Gastroesophageal sphincter (tissue), 4 donors: ENCODE measurements at regions not wholly inside any gene's neighbourhood (a gene's known extent, or its start where the extent isn't known, plus 50 kb on each side); places are given as distances from the start of the nearest gene placed in this dataset.

Experiments
- ATAC-seq: fragments of 150-250 bp; one replicate; pipeline ENCODE4 v1.9.1; 2016; ENCODE audit warnings: mild to moderate bottlenecking, moderate library complexity
- H3K27ac ChIP-seq, 4 donors: fragments of 200-600 bp; sonication (generic) in 3 of 4; 1 replicate in 3 of 4; 2 replicates in 1 of 4; pipeline ENCODE4 v1.5.1; 2016 to 2019
- H3K27me3 ChIP-seq: fragments of 200-600 bp; sonication (generic); one replicate; pipeline ENCODE4 v1.5.1; 2019
- H3K36me3 ChIP-seq, 2 donors: fragments of 200-600 bp; sonication (generic); one replicate each; pipeline ENCODE4 v1.5.1; 2019; ENCODE audit warnings: control low read depth in 1 of 2
- H3K4me1 ChIP-seq, 3 donors: fragments of 200-600 bp; sonication (generic); 1 replicate in 2 of 3; 2 replicates in 1 of 3; pipeline ENCODE4 v1.5.1; 2016 to 2019; ENCODE audit warnings: control low read depth in 2 of 3
- H3K4me3 ChIP-seq, 2 donors: fragments of 200-600 bp; sonication (generic); one replicate each; pipeline ENCODE4 v1.5.1; 2019; ENCODE audit warnings: mild to moderate bottlenecking in 1 of 2, moderate library complexity in 1 of 2
- H3K9me3 ChIP-seq, 3 donors: fragments of 200-600 bp; sonication (generic); one replicate each; pipeline ENCODE4 v1.5.1; 2017 to 2019; ENCODE audit warnings: control low read depth in 2 of 3
- CTCF ChIP-seq, 4 experiments: fragments of 200-600 bp in 2 of 4; fragments of 450-650 bp in 2 of 4; sonication (generic) in 1 of 4; IDR thresholded peaks; one replicate each; pipeline ENCODE4 v1.5.1; 2017 to 2019; ENCODE audit warnings: antibody characterized with exemption in 4 of 4, mild to moderate bottlenecking in 2 of 4, moderate library complexity in 2 of 4
- EP300 ChIP-seq: sonication (generic); formaldehyde crosslinking; IDR thresholded peaks from one replicate; pipeline ENCODE4 v1.6.1; 2017; ENCODE audit warnings: antibody characterized with exemption, mild to moderate bottlenecking
- POLR2A ChIP-seq, 2 donors: fragments of 450-650 bp; IDR thresholded peaks; one replicate each; pipeline ENCODE4 v1.6.1; 2017; ENCODE audit warnings: antibody characterized with exemption in 2 of 2, mild to moderate bottlenecking in 2 of 2, moderate library complexity in 1 of 2
- POLR2AphosphoS5 ChIP-seq: sonication (generic); formaldehyde crosslinking; IDR thresholded peaks from one replicate; pipeline ENCODE4 v1.6.1; 2017; ENCODE audit warnings: antibody characterized with exemption
- WGBS, 2 donors: methylation state at CpG; one replicate each; pipeline ENCODE4 v1.1.5; 2018; ENCODE audit warnings: low coverage in 1 of 2; 5-methylcytosine and 5-hydroxymethylcytosine counted together

DNA sequence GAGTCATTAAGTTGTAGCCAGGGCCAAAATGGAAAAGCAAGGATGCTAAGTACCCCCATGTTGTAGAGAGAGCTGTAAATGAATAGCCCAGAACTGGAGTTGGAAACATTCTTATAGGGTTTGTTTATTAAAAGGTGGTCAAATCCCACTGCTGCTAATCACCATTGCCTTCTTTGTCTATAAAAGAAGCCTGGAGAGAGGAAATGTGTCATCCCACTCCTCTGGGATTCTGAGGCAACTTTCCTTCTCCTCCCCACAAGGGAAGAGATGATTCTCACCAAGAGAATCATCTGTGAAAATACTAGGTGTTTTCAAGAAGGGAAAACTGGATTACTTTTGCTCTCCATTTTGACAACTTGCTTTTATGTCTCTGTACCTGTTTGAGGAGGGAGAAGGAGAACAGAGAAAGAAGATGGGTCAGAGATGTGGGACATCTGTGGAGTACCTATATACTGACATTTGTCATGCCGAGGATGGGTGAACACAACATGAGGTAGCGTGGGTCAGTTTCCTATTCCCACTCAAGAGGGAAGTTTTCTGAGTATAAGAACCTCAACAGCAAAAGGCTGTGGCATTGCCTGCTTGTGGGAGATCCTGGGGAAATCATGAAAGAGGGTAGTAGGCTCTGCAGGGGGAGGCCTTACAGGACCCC lies 262.2 kb downstream of the KIF20B start:
- Histone ChIP-seq H3K4me1 (no peaks in the 10 kb centered on the region), H3K27me3 (no peaks in the 10 kb centered on the region), H3K27ac (no peak overlapping the region), H3K36me3 (no peaks in the 10 kb centered on the region), H3K9me3 (no peaks in the 10 kb centered on the region), H3K4me3 (no peak overlapping the region)
- no peak for ATAC-seq
- TF ChIP-seq EP300 (no peak), CTCF (IDR thresholded peaks at IDR 0.05) (no peak), POLR2A (IDR thresholded peaks at IDR 0.05) (no peak), POLR2AphosphoS5 (no peak)
- 93 to 100% methylated on average over 2 of the region's 2 CpGs for WGBS, 2 donors

- Histone ChIP-seq H3K4me1 (no peaks in the 10 kb centered on the region), H3K4me3 (no peak overlapping the region), H3K36me3 (no peaks in the 10 kb centered on the region), H3K27me3 (no peaks in the 10 kb centered on the region), H3K27ac (no peak overlapping the region), H3K9me3 (no peaks in the 10 kb centered on the region)
- no peak for TF ChIP-seq POLR2AphosphoS5
- no peak for TF ChIP-seq CTCF (IDR thresholded peaks at IDR 0.05)
- no peak for TF ChIP-seq POLR2A (IDR thresholded peaks at IDR 0.05)
- TF ChIP-seq EP300, result no peak
- WGBS, 2 donors, result no CpG with 5 or more reads among the region's 1 CpG
- no peak for ATAC-seq
Measured at GRCh38 chr10:89966211-89966610, 264.8 kb downstream of the KIF20B start.

DNA sequence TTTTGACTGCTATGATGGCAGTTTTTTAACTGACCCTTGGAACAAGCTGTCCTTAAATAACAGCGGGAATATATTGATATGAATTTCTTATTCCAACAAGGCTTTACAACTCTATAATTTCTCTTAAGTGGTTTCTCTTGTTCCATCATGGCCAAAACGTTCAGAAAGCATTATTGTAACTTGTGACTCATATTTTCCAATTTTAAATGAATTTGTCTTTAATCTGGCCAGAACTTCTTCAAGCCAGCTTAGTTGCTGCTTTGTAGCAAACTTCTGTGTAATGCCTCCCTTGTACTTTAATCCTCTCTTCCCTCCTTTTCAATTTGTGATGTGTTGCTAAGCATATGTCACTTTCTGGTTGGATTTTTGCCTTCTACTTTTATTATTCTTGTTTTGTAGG lies 271.9 kb downstream of the KIF20B start:
- no peaks in the 10 kb centered on the region for H3K9me3 ChIP-seq
- 0 to 29% methylated on average over 1 to 2 of the region's 2 CpGs for WGBS, 2 donors

GRCh38 chr10:89975071-89975470 lies 273.7 kb downstream of the KIF20B start:
- Histone ChIP-seq H3K9me3 (no peaks in the 10 kb centered on the region), H3K36me3 (no peaks in the 10 kb centered on the region), H3K27me3 (no peaks in the 10 kb centered on the region), H3K4me3 (no peak overlapping the region), H3K27ac (no peak overlapping the region), H3K4me1 (peaks cover 0 to 5% (median 0%) of the 10 kb centered on the region in 3 donors)
- TF ChIP-seq CTCF (IDR thresholded peaks at IDR 0.05), result no peak
- TF ChIP-seq EP300, result no peak
- TF ChIP-seq POLR2AphosphoS5, result no peak
- TF ChIP-seq POLR2A (IDR thresholded peaks at IDR 0.05), result no peak
- 40 to 51% methylated on average over 2 of the region's 2 CpGs for WGBS, 2 donors
- ATAC-seq, result no peak

More for the DNA sequence above, 271.9 kb downstream of the KIF20B start:
- no peak for ATAC-seq
- no peak overlapping the region for H3K27ac ChIP-seq
- peaks cover 0 to 5% (median 0%) of the 10 kb centered on the region in 3 donors for H3K4me1 ChIP-seq
- H3K27me3 ChIP-seq, result no peaks in the 10 kb centered on the region
- H3K4me3 ChIP-seq, result no peak overlapping the region
- TF ChIP-seq POLR2A (IDR thresholded peaks at IDR 0.05), result no peak
- TF ChIP-seq POLR2AphosphoS5, result no peak
- no peak for TF ChIP-seq EP300
- no peak for TF ChIP-seq CTCF (IDR thresholded peaks at IDR 0.05)
- no peaks in the 10 kb centered on the region for H3K36me3 ChIP-seq

GRCh38 chr10:89975771-89976170 lies 274.4 kb downstream of the KIF20B start:
- Histone ChIP-seq H3K36me3 (no peaks in the 10 kb centered on the region), H3K27ac (no peak overlapping the region), H3K9me3 (no peaks in the 10 kb centered on the region), H3K4me1 (peaks cover 0 to 5% (median 0%) of the 10 kb centered on the region in 3 donors), H3K27me3 (no peaks in the 10 kb centered on the region), H3K4me3 (no peak overlapping the region)
- no peak for TF ChIP-seq EP300
- no peak for TF ChIP-seq POLR2A (IDR thresholded peaks at IDR 0.05)
- no peak for TF ChIP-seq POLR2AphosphoS5
- no peak for TF ChIP-seq CTCF (IDR thresholded peaks at IDR 0.05)
- ATAC-seq, result no peak
- WGBS, 2 donors, result 39 to 47% methylated on average over 2 of the region's 2 CpGs
